ENCODE measurements at regions not wholly inside any gene's neighbourhood (a gene's known extent, or its start where the extent isn't known, plus 50 kb on each side); places are given as distances from the start of the nearest gene placed in this dataset.

GRCh38 chr5:61964201-61964600, 341.8 kb upstream of the KIF2A start:
- no peak for DNase-seq

GRCh38 chr5:61965069-61965468, 340.9 kb upstream of the KIF2A start:
- in situ Hi-C loops (cut with MboI; ENCODE audit: low pct_unique_long_range_greater_than_20kb, low sequenced_read_pairs), result no loop called here
- DNase-seq, result no peak

More at GRCh38 chr5:61964201-61964600, 341.8 kb upstream of the KIF2A start:
- in situ Hi-C loops (cut with MboI; ENCODE audit: low pct_unique_long_range_greater_than_20kb, low sequenced_read_pairs), result no loop called here

- in situ Hi-C loops (cut with MboI; ENCODE audit: low pct_unique_long_range_greater_than_20kb, low sequenced_read_pairs), result no loop called here
- DNase-seq, result no peak
These were observed 340.5 kb upstream of the KIF2A start for GRCh38 chr5:61965490-61965889.

- DNase-seq, result no peak
- in situ Hi-C loops (cut with MboI; ENCODE audit: low pct_unique_long_range_greater_than_20kb, low sequenced_read_pairs), result no loop called here
These were observed 339.6 kb upstream of the KIF2A start for GRCh38 chr5:61966296-61966955.

- in situ Hi-C loops (cut with MboI; ENCODE audit: low pct_unique_long_range_greater_than_20kb, low sequenced_read_pairs), result no loop called here
- DNase-seq, result no peak
These were observed 339.0 kb upstream of the KIF2A start for GRCh38 chr5:61966997-61967396.

- DNase-seq, result no peak
- in situ Hi-C loops (cut with MboI; ENCODE audit: low pct_unique_long_range_greater_than_20kb, low sequenced_read_pairs), result no loop called here
These were observed 338.3 kb upstream of the KIF2A start for GRCh38 chr5:61967681-61968080.

- in situ Hi-C loops (cut with MboI; ENCODE audit: low pct_unique_long_range_greater_than_20kb, low sequenced_read_pairs), result no loop called here
- no peak for DNase-seq
These were observed 336.7 kb upstream of the KIF2A start for GRCh38 chr5:61969347-61969746.

- no peak for DNase-seq
- in situ Hi-C loops (cut with MboI; ENCODE audit: low pct_unique_long_range_greater_than_20kb, low sequenced_read_pairs), result no loop called here
These were observed 336.3 kb upstream of the KIF2A start for GRCh38 chr5:61969755-61970154.

GRCh38 chr5:61970218-61970617, 335.8 kb upstream of the KIF2A start:
- in situ Hi-C loops (cut with MboI; ENCODE audit: low pct_unique_long_range_greater_than_20kb, low sequenced_read_pairs), result no loop called here
- no peak for DNase-seq

- in situ Hi-C loops (cut with MboI; ENCODE audit: low pct_unique_long_range_greater_than_20kb, low sequenced_read_pairs), result no loop called here
- DNase-seq, result no peak
These were observed 331.3 kb upstream of the KIF2A start for GRCh38 chr5:61974680-61975079.

GRCh38 chr5:61981886-61982285, 324.1 kb upstream of the KIF2A start:
- in situ Hi-C loops (cut with MboI; ENCODE audit: low pct_unique_long_range_greater_than_20kb, low sequenced_read_pairs), result no loop called here

GRCh38 chr5:61991430-61991829, 314.6 kb upstream of the KIF2A start:
- in situ Hi-C loops (cut with MboI; ENCODE audit: low pct_unique_long_range_greater_than_20kb, low sequenced_read_pairs), result no loop called here
- DNase-seq, result no peak

More at GRCh38 chr5:61981886-61982285, 324.1 kb upstream of the KIF2A start:
- peak; percentile 38 for DNase-seq

GRCh38 chr5:61991866-61992265, 314.1 kb upstream of the KIF2A start:
- in situ Hi-C loops (cut with MboI; ENCODE audit: low pct_unique_long_range_greater_than_20kb, low sequenced_read_pairs), result no loop called here
- DNase-seq, result no peak

- in situ Hi-C loops (cut with MboI; ENCODE audit: low pct_unique_long_range_greater_than_20kb, low sequenced_read_pairs), result no loop called here
- no peak for DNase-seq
These were observed 312.6 kb upstream of the KIF2A start for GRCh38 chr5:61993295-61993927.

- DNase-seq, result no peak
- in situ Hi-C loops (cut with MboI; ENCODE audit: low pct_unique_long_range_greater_than_20kb, low sequenced_read_pairs), result no loop called here
These were observed 311.8 kb upstream of the KIF2A start for GRCh38 chr5:61994171-61994570.

GRCh38 chr5:61995486-61995885, 310.5 kb upstream of the KIF2A start:
- in situ Hi-C loops (cut with MboI; ENCODE audit: low pct_unique_long_range_greater_than_20kb, low sequenced_read_pairs), result no loop called here
- DNase-seq, result no peak

- in situ Hi-C loops (cut with MboI; ENCODE audit: low pct_unique_long_range_greater_than_20kb, low sequenced_read_pairs), result no loop called here
- DNase-seq, result no peak
These were observed 306.6 kb upstream of the KIF2A start for GRCh38 chr5:61999371-61999770.

- no peak for DNase-seq
- in situ Hi-C loops (cut with MboI; ENCODE audit: low pct_unique_long_range_greater_than_20kb, low sequenced_read_pairs), result no loop called here
These were observed 305.4 kb upstream of the KIF2A start for GRCh38 chr5:62000646-62001045.

- no peak for DNase-seq
These were observed 304.4 kb upstream of the KIF2A start for GRCh38 chr5:62001640-62002039.

GRCh38 chr5:62002436-62002835, 303.6 kb upstream of the KIF2A start:
- no peak for DNase-seq
- in situ Hi-C loops (cut with MboI; ENCODE audit: low pct_unique_long_range_greater_than_20kb, low sequenced_read_pairs), result no loop called here

More at GRCh38 chr5:62001640-62002039, 304.4 kb upstream of the KIF2A start:
- in situ Hi-C loops (cut with MboI; ENCODE audit: low pct_unique_long_range_greater_than_20kb, low sequenced_read_pairs), result no loop called here

GRCh38 chr5:62005551-62005950, 300.5 kb upstream of the KIF2A start:
- in situ Hi-C loops (cut with MboI; ENCODE audit: low pct_unique_long_range_greater_than_20kb, low sequenced_read_pairs), result no loop called here
- DNase-seq, result no peak
